Fibroblast of lung (primary cell): ENCODE measurements at regions not wholly inside any gene's neighbourhood (a gene's known extent, or its start where the extent isn't known, plus 50 kb on each side); places are given as distances from the start of the nearest gene placed in this dataset.
"Not testable (repeated sequence)": the region's sequence is repeated elsewhere in the genome, so short reads cannot be mapped to it uniquely, and the experiment has no call there.

Experiments
- DNase-seq, 2 donors: peaks; one replicate each; pipeline versions ENCODE4 v3.0.0 to v3.0.0-alpha.2; 2010; ENCODE audit warnings: low read depth in 2 of 2
- H2AFZ ChIP-seq: 2 replicates; pipeline ENCODE4 v1.5.1; 2012; ENCODE audit warnings: low read length, control low read depth, inconsistent platforms
- H3K27ac ChIP-seq: 2 replicates; pipeline ENCODE4 v1.5.1; 2011; ENCODE audit warnings: low read length, control low read depth; ENCODE audit not compliant: insufficient read depth
- H3K27me3 ChIP-seq: 2 replicates; pipeline ENCODE4 v1.5.1; 2011; ENCODE audit warnings: mild to moderate bottlenecking, low read length; ENCODE audit not compliant: control insufficient read depth, insufficient read depth
- H3K36me3 ChIP-seq: 2 replicates; pipeline ENCODE4 v1.5.1; 2011; ENCODE audit warnings: low read length; ENCODE audit not compliant: control insufficient read depth, insufficient read depth
- H3K4me1 ChIP-seq: 2 replicates; pipeline ENCODE4 v1.5.1; 2011; ENCODE audit warnings: low read length; ENCODE audit not compliant: control insufficient read depth, insufficient read depth; ENCODE audit errors: extremely low read depth
- H3K4me2 ChIP-seq: 2 replicates; pipeline ENCODE4 v1.5.1; 2011; ENCODE audit warnings: low read length, control low read depth; ENCODE audit not compliant: insufficient read depth; ENCODE audit errors: extremely low read depth
- H3K4me3 ChIP-seq, 4 experiments: fragments of 200-600 bp in 1 of 4; sonication (generic) in 1 of 4; replicated peaks in 1 of 4; 2 replicates each; pipeline ENCODE4 v1.5.1; 2011 to 2016; ENCODE audit warnings: low read length in 4 of 4, low read depth in 3 of 4, mild to moderate bottlenecking in 3 of 4, control low read depth in 2 of 4, inconsistent platforms in 1 of 4, mixed read lengths in 1 of 4; ENCODE audit not compliant: insufficient read depth in 1 of 4; ENCODE audit errors: control extremely low read depth in 1 of 4
- H3K79me2 ChIP-seq: 2 replicates; pipeline ENCODE4 v1.5.1; 2012; ENCODE audit warnings: mild to moderate bottlenecking, low read length, inconsistent platforms; ENCODE audit not compliant: control insufficient read depth, insufficient read depth
- H3K9ac ChIP-seq: 2 replicates; pipeline ENCODE4 v1.5.1; 2011; ENCODE audit warnings: mild to moderate bottlenecking, low read length, control low read depth; ENCODE audit not compliant: insufficient read depth
- H3K9me3 ChIP-seq: 2 replicates; pipeline ENCODE4 v1.5.1; 2012; ENCODE audit warnings: low read depth, low read length; ENCODE audit not compliant: control insufficient read depth, insufficient read depth
- H4K20me1 ChIP-seq: 2 replicates; pipeline ENCODE4 v1.5.1; 2011; ENCODE audit warnings: low read length; ENCODE audit not compliant: control insufficient read depth, insufficient read depth; ENCODE audit errors: extremely low read depth

DNA sequence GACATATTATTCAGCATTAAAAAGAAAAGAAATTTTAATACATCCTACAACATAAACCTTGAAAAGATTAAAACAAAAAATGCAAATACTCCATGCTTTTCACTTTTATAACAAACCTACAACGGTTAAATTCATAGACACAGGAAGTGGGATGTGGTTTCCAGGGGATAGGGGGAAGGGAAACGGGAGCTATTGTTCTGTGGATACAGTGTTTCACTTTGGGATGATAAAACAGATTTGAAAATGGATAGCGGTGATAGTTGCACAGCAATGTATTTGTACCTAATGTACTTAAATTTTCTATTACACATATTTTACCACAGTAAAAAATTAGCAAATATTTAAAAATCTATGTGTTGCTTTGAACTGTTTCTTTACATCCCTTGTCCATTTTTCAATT, 368.0 kb downstream of the CDY2B start:
- not testable (repeated sequence) for H2AFZ ChIP-seq, H3K27me3 ChIP-seq, H3K27ac ChIP-seq, H3K9ac ChIP-seq, H4K20me1 ChIP-seq, H3K4me1 ChIP-seq, H3K79me2 ChIP-seq, H3K4me3 ChIP-seq, H3K36me3 ChIP-seq, DNase-seq, H3K9me3 ChIP-seq, H3K4me2 ChIP-seq

DNA sequence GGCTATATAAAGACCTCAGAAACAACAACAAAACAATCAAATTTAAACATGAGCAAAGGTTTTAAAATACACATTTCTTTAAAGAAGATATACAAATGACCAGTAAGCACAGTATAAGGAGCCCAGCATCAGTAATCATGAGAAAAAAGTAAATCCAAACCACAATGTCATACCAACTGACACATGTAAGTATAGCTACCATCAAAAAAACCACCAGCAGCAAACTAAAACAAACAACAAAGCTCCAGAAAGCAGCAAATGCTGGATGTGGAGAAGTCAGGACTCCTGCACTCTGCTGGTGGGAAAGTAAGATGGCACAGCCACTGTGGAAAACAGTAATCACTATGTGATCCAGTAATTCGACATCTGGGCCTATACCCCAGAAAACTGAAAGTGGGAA, 368.5 kb downstream of the CDY2B start:
- not testable (repeated sequence) for H3K4me3 ChIP-seq, DNase-seq, H2AFZ ChIP-seq, H3K9ac ChIP-seq, H3K4me1 ChIP-seq, H3K4me2 ChIP-seq, H3K27ac ChIP-seq, H4K20me1 ChIP-seq, H3K27me3 ChIP-seq, H3K36me3 ChIP-seq, H3K9me3 ChIP-seq, H3K79me2 ChIP-seq

DNA sequence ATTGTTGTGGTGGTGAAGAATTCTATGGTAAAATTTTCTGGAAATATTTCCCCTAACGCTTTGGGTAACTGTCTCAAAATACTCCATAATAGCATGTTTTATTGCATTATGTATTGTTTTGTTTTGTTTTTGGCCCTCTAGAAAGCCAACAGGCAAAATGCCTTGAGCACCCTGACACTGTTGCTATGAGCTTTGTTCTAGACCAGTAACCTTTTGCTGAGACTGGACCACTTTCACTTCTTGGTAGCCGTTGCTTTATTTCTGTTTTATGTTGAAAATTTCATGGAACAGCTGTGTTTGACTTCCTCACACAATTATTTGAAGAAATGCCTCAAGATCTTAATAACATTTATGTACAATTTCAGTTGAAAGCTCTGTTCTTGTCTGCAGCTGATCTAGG, 374.2 kb downstream of the CDY2B start:
- not testable (repeated sequence) for H3K79me2 ChIP-seq, H3K9ac ChIP-seq, H4K20me1 ChIP-seq, H3K27ac ChIP-seq, H3K36me3 ChIP-seq, H3K4me3 ChIP-seq, H3K4me2 ChIP-seq, DNase-seq, H3K9me3 ChIP-seq, H2AFZ ChIP-seq, H3K27me3 ChIP-seq, H3K4me1 ChIP-seq

DNA sequence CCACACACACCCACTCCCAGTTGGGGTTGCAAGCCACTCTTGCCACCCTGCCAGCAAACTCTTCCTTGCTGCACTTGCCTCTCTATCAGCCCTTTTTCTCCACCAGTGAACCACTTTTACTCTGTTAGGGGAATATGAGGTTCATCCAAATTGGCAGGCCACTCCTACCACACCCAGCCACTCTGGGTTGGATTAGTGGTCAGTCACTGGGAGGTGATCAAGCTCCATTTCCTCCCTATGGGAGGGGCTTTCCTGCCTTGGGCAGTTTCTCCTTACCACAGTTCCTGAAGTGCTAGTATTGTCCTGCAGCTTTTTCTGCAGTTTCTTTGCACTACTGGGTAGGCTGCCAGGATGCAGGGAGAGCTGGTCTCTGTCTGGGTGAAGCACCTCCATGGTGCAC, 395.3 kb downstream of the CDY2B start:
- not testable (repeated sequence) for H3K4me1 ChIP-seq, H3K4me2 ChIP-seq, H2AFZ ChIP-seq, H3K36me3 ChIP-seq, H3K79me2 ChIP-seq, H3K4me3 ChIP-seq, H3K9ac ChIP-seq, DNase-seq, H3K27me3 ChIP-seq, H3K27ac ChIP-seq, H4K20me1 ChIP-seq, H3K9me3 ChIP-seq

DNA sequence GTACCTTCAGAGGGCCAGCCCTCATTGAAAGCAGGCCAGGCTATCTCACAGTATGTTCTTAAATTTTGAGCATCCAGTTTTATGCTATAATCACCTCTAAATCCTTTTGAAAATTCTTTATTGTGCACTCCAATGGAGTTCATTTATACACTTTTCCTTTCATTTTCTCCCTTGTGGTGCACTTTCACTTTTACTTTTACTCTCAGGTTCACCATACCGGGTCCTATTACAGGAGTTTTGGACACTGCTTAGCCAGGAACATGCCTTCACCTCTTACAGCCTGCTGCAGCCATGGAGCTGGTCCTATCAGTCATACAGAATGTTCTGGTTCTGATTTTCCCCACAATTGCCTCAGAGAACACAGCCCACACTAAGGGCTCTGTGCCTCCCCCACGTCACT, 395.9 kb downstream of the CDY2B start:
- not testable (repeated sequence) for DNase-seq, H3K4me3 ChIP-seq, H4K20me1 ChIP-seq, H3K9ac ChIP-seq, H3K4me1 ChIP-seq, H3K79me2 ChIP-seq, H3K36me3 ChIP-seq, H3K27me3 ChIP-seq, H3K4me2 ChIP-seq, H2AFZ ChIP-seq, H3K9me3 ChIP-seq, H3K27ac ChIP-seq

DNA sequence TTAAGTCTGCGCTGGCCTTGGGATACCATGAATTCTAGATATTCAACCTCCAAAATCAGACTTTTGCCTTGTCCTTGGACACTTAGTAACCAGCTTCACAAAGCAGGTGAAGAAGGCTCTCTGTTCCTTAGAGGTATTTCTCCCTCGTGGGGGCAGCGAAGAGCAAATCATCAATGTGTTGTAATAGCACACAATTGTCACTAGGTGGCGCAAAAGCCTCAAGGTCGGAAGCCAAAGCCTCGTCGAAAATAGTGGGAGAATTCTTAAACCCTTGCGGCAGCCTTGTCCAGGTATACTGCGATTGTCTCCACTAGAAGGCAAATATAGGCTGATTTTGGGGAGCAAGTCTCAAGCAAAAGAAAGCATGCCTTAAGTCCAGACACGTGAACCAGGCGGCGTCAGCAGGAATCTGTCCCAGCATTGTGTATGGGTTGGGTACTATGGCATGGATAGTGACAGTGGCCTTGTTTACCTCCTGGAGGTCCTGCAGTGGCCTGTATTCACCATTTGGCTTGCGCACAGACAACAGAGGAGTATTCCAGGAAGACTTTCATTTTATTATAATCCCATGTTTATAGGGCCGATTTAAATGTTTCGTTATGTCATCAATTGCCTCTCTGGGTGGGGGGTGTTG, 398.5 kb downstream of the CDY2B start:
- not testable (repeated sequence) for H3K4me1 ChIP-seq, H3K9ac ChIP-seq, H3K27me3 ChIP-seq

DNA sequence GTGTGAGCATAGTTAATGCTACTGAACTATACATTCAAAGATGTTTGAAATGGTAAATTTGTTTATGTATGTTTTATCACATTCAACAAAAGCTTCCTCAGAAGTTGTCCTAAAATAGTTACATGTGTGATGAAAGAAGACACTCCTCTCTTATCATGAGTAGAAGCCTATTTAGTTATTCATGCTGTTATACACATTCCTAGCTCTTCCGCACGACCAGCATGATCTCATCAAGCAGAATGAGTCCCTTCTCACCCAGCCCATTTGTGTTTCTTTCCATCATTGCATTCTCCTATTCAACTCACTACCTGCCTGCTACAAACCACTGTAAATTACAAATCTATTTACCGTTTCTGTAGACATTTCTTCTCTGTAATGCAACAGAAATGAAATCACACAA, 408.0 kb downstream of the CDY2B start:
- not testable (repeated sequence) for H3K9ac ChIP-seq, H3K4me2 ChIP-seq, H3K27me3 ChIP-seq, H3K27ac ChIP-seq, H3K79me2 ChIP-seq, H3K9me3 ChIP-seq, H2AFZ ChIP-seq, H3K4me3 ChIP-seq, H4K20me1 ChIP-seq, DNase-seq, H3K4me1 ChIP-seq, H3K36me3 ChIP-seq

More for the DNA sequence above, 398.5 kb downstream of the CDY2B start:
- H3K9me3 ChIP-seq, H3K79me2 ChIP-seq, H3K36me3 ChIP-seq, H3K4me2 ChIP-seq, H4K20me1 ChIP-seq, H3K27ac ChIP-seq, DNase-seq, H2AFZ ChIP-seq, H3K4me3 ChIP-seq: not testable (repeated sequence)
